H1 (cell line): ENCODE measurements at regions not wholly inside any gene's neighbourhood (a gene's known extent, or its start where the extent isn't known, plus 50 kb on each side); places are given as distances from the start of the nearest gene placed in this dataset.

Source experiments
- CTCF ChIA-PET: fragments of 300-600 bp; sonication (Branson Sonifier 250); formaldehyde crosslinking; loops from one replicate; lab custom pipeline; 2021; ENCODE audit not compliant: partially characterized antibody; lab: Charles Lee
- POLR2A ChIA-PET: fragments of 300-600 bp; sonication (Branson Sonifier 250); formaldehyde crosslinking; loops from one replicate; lab custom pipeline; 2021; ENCODE audit warnings: inconsistent platforms; ENCODE audit not compliant: partially characterized antibody; lab: Charles Lee
- DNase-seq, 2 experiments: peaks; one replicate each; pipeline versions ENCODE4 v3.0.0 to v3.0.0-alpha.2; 2010 to 2022; ENCODE audit warnings: low spot score in 2 of 2, low read depth in 1 of 2, mixed read lengths in 1 of 2
- FAIRE-seq: peaks from 2 replicates; lab custom pipeline; 2011; peaks lifted over from hg19 to GRCh38; lab: Jason Lieb, UNC
- H2AFZ ChIP-seq: 2 replicates; pipeline ENCODE4 v1.8.1; 2012; ENCODE audit warnings: low read length, inconsistent platforms
- H2AK5ac ChIP-seq: 2 replicates; pipeline ENCODE4 v1.6.1; 2013; ENCODE audit warnings: low read depth, low read length
- H2BK120ac ChIP-seq: replicated peaks from 2 replicates; pipeline ENCODE3; 2013; ENCODE audit warnings: low read depth, low read length, inconsistent platforms
- H2BK12ac ChIP-seq: 2 replicates; pipeline ENCODE4 v1.6.1; 2013; ENCODE audit warnings: low read depth, low read length
- H2BK15ac ChIP-seq: 2 replicates; pipeline ENCODE4 v1.6.1; 2013; ENCODE audit warnings: low read length
- H2BK20ac ChIP-seq: 2 replicates; pipeline ENCODE4 v1.6.1; 2013; ENCODE audit warnings: low read length
- H2BK5ac ChIP-seq: 2 replicates; pipeline ENCODE4 v1.6.1; 2013; ENCODE audit warnings: low read depth, low read length
- H3K14ac ChIP-seq: 2 replicates; pipeline ENCODE4 v1.6.1; 2013; ENCODE audit warnings: inconsistent platforms; ENCODE audit not compliant: insufficient read length
- H3K18ac ChIP-seq: 2 replicates; pipeline ENCODE4 v1.6.1; 2013; ENCODE audit warnings: low read length; ENCODE audit errors: extremely low read depth
- H3K23ac ChIP-seq: 2 replicates; pipeline ENCODE4 v1.6.1; 2013; ENCODE audit warnings: inconsistent platforms; ENCODE audit not compliant: insufficient read length
- H3K23me2 ChIP-seq: 2 replicates; pipeline ENCODE4 v1.6.1; 2013; ENCODE audit warnings: low read depth, low read length
- H3K27ac ChIP-seq: 2 replicates; pipeline ENCODE4 v1.6.1; 2011; ENCODE audit warnings: low read depth, low read length, inconsistent platforms
- H3K27me3 ChIP-seq, 4 experiments: replicated peaks in 1 of 4; 1 replicate in 1 of 4; 2 replicates in 3 of 4; pipeline versions ENCODE4 v1.6.1 to v1.8.1; 2011 to 2013; ENCODE audit warnings: low read length in 3 of 4, mild to moderate bottlenecking in 3 of 4, inconsistent platforms in 2 of 4, mixed read lengths in 2 of 4, moderate library complexity in 1 of 4; ENCODE audit not compliant: control insufficient read depth in 3 of 4, insufficient read depth in 3 of 4; ENCODE audit errors: extremely low read depth in 1 of 4
- H3K36me3 ChIP-seq, 4 experiments: 2 replicates each; pipeline versions ENCODE4 v1.6.1 to v1.8.1; 2011 to 2013; ENCODE audit warnings: mild to moderate bottlenecking in 4 of 4, low read length in 3 of 4, moderate library complexity in 2 of 4, control low read depth in 1 of 4, inconsistent platforms in 1 of 4; ENCODE audit not compliant: insufficient read depth in 4 of 4, control insufficient read depth in 2 of 4
- H3K4ac ChIP-seq: replicated peaks from 2 replicates; pipeline ENCODE3; 2013; ENCODE audit warnings: low read length, low read depth, mixed read lengths, inconsistent platforms; ENCODE audit not compliant: insufficient read length
- H3K4me1 ChIP-seq, 4 experiments: replicated peaks in 1 of 4; 1 replicate in 1 of 4; 2 replicates in 3 of 4; pipeline versions ENCODE4 v1.6.1 to v1.8.1; 2011 to 2013; ENCODE audit warnings: low read length in 3 of 4, inconsistent platforms in 2 of 4, mixed read lengths in 1 of 4; ENCODE audit not compliant: insufficient read depth in 4 of 4, control insufficient read depth in 3 of 4
- H3K4me2 ChIP-seq, 2 experiments: 2 replicates each; pipeline versions ENCODE4 v1.6.1 to v1.8.1; 2011 to 2013; ENCODE audit warnings: low read depth in 2 of 2, low read length in 2 of 2, control low read depth in 1 of 2, inconsistent platforms in 1 of 2, mild to moderate bottlenecking in 1 of 2; ENCODE audit not compliant: insufficient read depth in 1 of 2
- H3K4me3 ChIP-seq, 4 experiments: fragments of 200-600, 300-600 bp in 1 of 4; sonication (generic), shearing (Covaris generic), sonication (Bioruptor Twin) in 1 of 4; 2 replicates each; pipeline versions ENCODE4 v1.5.1 to v1.8.1; 2011 to 2016; ENCODE audit warnings: low read length in 4 of 4, low read depth in 3 of 4, control low read depth in 2 of 4, inconsistent platforms in 2 of 4, mild to moderate bottlenecking in 2 of 4, mixed read lengths in 1 of 4, moderate library complexity in 1 of 4; ENCODE audit not compliant: insufficient read depth in 2 of 4; ENCODE audit errors: extremely low read depth in 1 of 4
- H3K56ac ChIP-seq: replicated peaks from 2 replicates; pipeline ENCODE3; 2013; ENCODE audit warnings: low read depth, mild to moderate bottlenecking, mixed read lengths, low read length, inconsistent platforms; ENCODE audit not compliant: insufficient read length
- H3K79me1 ChIP-seq: 2 replicates; pipeline ENCODE4 v1.6.1; 2013; ENCODE audit warnings: low read depth, low read length, control low read depth
- H3K79me2 ChIP-seq, 2 experiments: 2 replicates each; pipeline versions ENCODE4 v1.6.1 to v1.8.1; 2012 to 2013; ENCODE audit warnings: low read length in 2 of 2, mild to moderate bottlenecking in 2 of 2, inconsistent platforms in 1 of 2; ENCODE audit not compliant: insufficient read depth in 2 of 2, control insufficient read depth in 1 of 2
- H3K9ac ChIP-seq, 4 experiments: replicated peaks in 1 of 4; 1 replicate in 1 of 4; 2 replicates in 3 of 4; pipeline versions ENCODE4 v1.6.1 to v1.8.1; 2011 to 2013; ENCODE audit warnings: low read depth in 3 of 4, low read length in 3 of 4, control low read depth in 2 of 4, mild to moderate bottlenecking in 2 of 4, moderate library complexity in 2 of 4, inconsistent platforms in 1 of 4; ENCODE audit errors: extremely low read depth in 1 of 4
- H3K9me3 ChIP-seq, 2 experiments: 2 replicates each; pipeline versions ENCODE4 v1.6.1 to v1.8.1; 2012 to 2013; ENCODE audit warnings: mild to moderate bottlenecking in 2 of 2, moderate library complexity in 2 of 2, control low read depth in 1 of 2, inconsistent platforms in 1 of 2, low read depth in 1 of 2, low read length in 1 of 2, mixed read lengths in 1 of 2; ENCODE audit not compliant: insufficient read depth in 2 of 2
- H4K20me1 ChIP-seq, 2 experiments: replicated peaks in 1 of 2; 2 replicates each; pipeline versions ENCODE3 to v1.8.1; 2011 to 2013; ENCODE audit warnings: inconsistent platforms in 2 of 2, low read length in 2 of 2, mild to moderate bottlenecking in 1 of 2; ENCODE audit not compliant: insufficient read depth in 2 of 2, control insufficient read depth in 1 of 2
- H4K5ac ChIP-seq: 2 replicates; pipeline ENCODE4 v1.6.1; 2013; ENCODE audit warnings: low read length, low read depth, mixed read lengths, inconsistent platforms; ENCODE audit not compliant: insufficient read length
- H4K8ac ChIP-seq: 2 replicates; pipeline ENCODE4 v1.8.0; 2013; ENCODE audit warnings: mild to moderate bottlenecking, moderate library complexity, low read length, inconsistent platforms; ENCODE audit not compliant: insufficient read depth; ENCODE audit errors: extremely low read depth
- H4K91ac ChIP-seq: replicated peaks from 2 replicates; pipeline ENCODE3; 2013; ENCODE audit warnings: low read length, mixed read lengths, inconsistent platforms; ENCODE audit not compliant: insufficient read length
- KDM4A ChIP-seq: IDR thresholded peaks from one replicate; pipeline ENCODE4 v1.7.1; 2012; ENCODE audit warnings: low read depth, mild to moderate bottlenecking, moderate library complexity, low read length, inconsistent platforms; ENCODE audit not compliant: severe bottlenecking
- MAFK ChIP-seq: IDR thresholded peaks from 2 replicates; pipeline ENCODE4 v1.6.1; 2012; ENCODE audit warnings: low read depth, mild to moderate bottlenecking, improper control_type of control experiment, low read length
- WGBS, 2 experiments: shearing (Covaris generic) in 1 of 2; methylation state at CpG; one replicate each; pipeline versions ENCODE4 v1.1.6 to v1.1.7; 2013 to 2015; ENCODE audit warnings: low lambda C conversion rate in 2 of 2, mixed read lengths in 2 of 2, inconsistent platforms in 1 of 2, low coverage in 1 of 2, missing lambda C conversion rate in 1 of 2; ENCODE audit not compliant: insufficient replicate concordance in 2 of 2, insufficient coverage in 1 of 2, insufficient read length in 1 of 2; ENCODE audit errors: extremely low coverage in 1 of 2, missing lambda C conversion rate in 1 of 2; 5-methylcytosine and 5-hydroxymethylcytosine counted together

GRCh38 chr18:25876330-25876948, 214.0 kb downstream of the SS18 start:
- no peaks in the 10 kb centered on the region for H3K79me2 ChIP-seq
- no peak for FAIRE-seq
- H3K23me2 ChIP-seq, result no peaks in the 10 kb centered on the region
- no peak overlapping the region for H4K91ac ChIP-seq
- H2BK12ac ChIP-seq, result no peak overlapping the region
- ChIA-PET POLR2A (interaction anchor here (0.6 kb wide), 1 partner anchor 326 kb away, joined by 3 read pairs; no protein-coding TSS in a partner anchor), CTCF (interaction anchor here (0.6 to 7.1 kb wide), 5 partner anchors 18 to 1387 kb away, joined by 3 to 48 read pairs (median 3); no protein-coding TSS in a partner anchor)
- no peak for TF ChIP-seq KDM4A
- no peak for TF ChIP-seq MAFK
- H3K9ac ChIP-seq, result no peak overlapping the region
- H3K36me3 ChIP-seq, result no peaks in the 10 kb centered on the region
- H3K27ac ChIP-seq, result no peak overlapping the region
- H4K5ac ChIP-seq, result no peak overlapping the region
- no peaks in the 10 kb centered on the region for H3K79me1 ChIP-seq
- no peak overlapping the region for H2AK5ac ChIP-seq
- no peak overlapping the region for H3K18ac ChIP-seq
- no peak overlapping the region for H2BK5ac ChIP-seq
- no peaks in the 10 kb centered on the region for H3K27me3 ChIP-seq
- 78% methylated on average over 7 of the region's 7 CpGs; no CpG with 5 or more reads in 1 of the 2 experiments for WGBS, 2 experiments
- no peak overlapping the region for H2BK15ac ChIP-seq
- no peak overlapping the region for H3K4me2 ChIP-seq
- H3K23ac ChIP-seq, result no peak overlapping the region
- no peak overlapping the region for H2BK120ac ChIP-seq
- no peak overlapping the region for H3K56ac ChIP-seq
- H2BK20ac ChIP-seq, result no peak overlapping the region
- H2AFZ ChIP-seq, result no peak overlapping the region
- peaks cover 0 to 2% of the 10 kb centered on the region in 2 experiments; a peak in 1 of 4 replicates for H3K9me3 ChIP-seq
- H3K4ac ChIP-seq, result no peak overlapping the region
- H3K14ac ChIP-seq, result no peak overlapping the region
- H4K8ac ChIP-seq, result no peak overlapping the region
- no peak overlapping the region for H3K4me3 ChIP-seq
- H3K4me1 ChIP-seq, result no peaks in the 10 kb centered on the region
- H4K20me1 ChIP-seq, result no peaks in the 10 kb centered on the region
- DNase-seq, result no peak
